SU-DHL-6 (cell line): ENCODE measurements at regions not wholly inside any gene's neighbourhood (a gene's known extent, or its start where the extent isn't known, plus 50 kb on each side); places are given as distances from the start of the nearest gene placed in this dataset.

Experiments used
- H2AFZ ChIP-seq: fragments of 200-600 bp; sonication (generic); 2 replicates; pipeline ENCODE4 v1.6.1; 2014; ENCODE audit warnings: low read depth, mild to moderate bottlenecking, moderate library complexity, mixed read lengths, antibody characterized with exemption, low read length; ENCODE audit not compliant: severe bottlenecking
- H3F3A ChIP-seq: fragments of 200-600 bp; shearing (Covaris generic); 2 replicates; pipeline ENCODE4 v1.6.0; 2016; ENCODE audit warnings: antibody characterized with exemption, mild to moderate bottlenecking; ENCODE audit not compliant: insufficient read depth
- H3K27ac ChIP-seq: fragments of 200-600 bp; sonication (generic); 2 replicates; pipeline ENCODE4 v1.5.1; 2016; ENCODE audit warnings: low read depth, mild to moderate bottlenecking, low read length, moderate library complexity, mixed read lengths
- H3K27me3 ChIP-seq: fragments of 200-600 bp; sonication (generic), shearing (Covaris generic); 2 replicates; pipeline ENCODE4 v1.6.0; 2014; ENCODE audit warnings: mild to moderate bottlenecking, low read length
- H3K36me3 ChIP-seq: fragments of 200-600 bp; sonication (generic); 2 replicates; pipeline ENCODE4 v1.6.1; 2014; ENCODE audit warnings: mild to moderate bottlenecking, low read length, mixed read lengths
- H3K4me2 ChIP-seq: fragments of 300-600, 200-600 bp; shearing (Covaris generic), sonication (generic); 2 replicates; pipeline ENCODE4 v1.6.0; 2014; ENCODE audit warnings: low read length, low read depth, mild to moderate bottlenecking; ENCODE audit not compliant: poor library complexity, severe bottlenecking
- H3K4me3 ChIP-seq: fragments of 200-600 bp; sonication (generic); 2 replicates; pipeline ENCODE4 v1.5.1; 2014; ENCODE audit warnings: antibody characterized with exemption, low read length, mild to moderate bottlenecking, mixed read lengths; ENCODE audit not compliant: insufficient read depth, poor library complexity, severe bottlenecking
- H3K79me2 ChIP-seq: fragments of 200-600 bp; sonication (generic); 2 replicates; pipeline ENCODE4 v1.6.1; 2014; ENCODE audit warnings: mild to moderate bottlenecking, low read length, moderate library complexity; ENCODE audit not compliant: insufficient read depth
- H3K9ac ChIP-seq: fragments of 200-600 bp; sonication (generic); 2 replicates; pipeline ENCODE4 v1.7.0; 2014; ENCODE audit warnings: mild to moderate bottlenecking, low read length
- H3K9me2 ChIP-seq: fragments of 200-600 bp; sonication (generic); replicated peaks from 2 replicates; pipeline ENCODE4 v1.6.1; 2014; ENCODE audit warnings: low read length; ENCODE audit not compliant: insufficient read depth
- H3K9me3 ChIP-seq: fragments of 200-600 bp; sonication (generic); 2 replicates; pipeline ENCODE4 v1.6.1; 2014; ENCODE audit warnings: low read length, mixed read lengths; ENCODE audit not compliant: insufficient read depth
- H4K20me1 ChIP-seq: fragments of 200-600 bp; sonication (generic); 2 replicates; pipeline ENCODE4 v1.6.1; 2014; ENCODE audit warnings: low read depth, mild to moderate bottlenecking, antibody characterized with exemption, low read length, moderate library complexity, mixed read lengths
- EZH2phosphoT487 ChIP-seq: fragments of 200-600 bp; sonication (generic), shearing (Covaris generic); conservative IDR thresholded peaks from 2 replicates; pipeline ENCODE4 v1.6.1; 2018; ENCODE audit warnings: mild to moderate bottlenecking, antibody characterized with exemption, low read length, moderate library complexity, mixed read lengths
- TF ChIP-seq, protein P1 (sequence below): fragments of 200-600 bp; sonication (generic); IDR thresholded peaks from one replicate; pipeline ENCODE4 v1.5.1; 2017; ENCODE audit warnings: antibody characterized with exemption, mild to moderate bottlenecking, low read length, moderate library complexity; ENCODE audit not compliant: insufficient read depth, poor library complexity, severe bottlenecking

- no peak overlapping the region for H3K27ac ChIP-seq
- H4K20me1 ChIP-seq, result no peaks in the 10 kb centered on the region
- no peaks in the 10 kb centered on the region for H3F3A ChIP-seq
- H3K4me2 ChIP-seq, result no peak overlapping the region
- no peak for TF ChIP-seq EZH2phosphoT487
- TF ChIP-seq, protein P1, sequence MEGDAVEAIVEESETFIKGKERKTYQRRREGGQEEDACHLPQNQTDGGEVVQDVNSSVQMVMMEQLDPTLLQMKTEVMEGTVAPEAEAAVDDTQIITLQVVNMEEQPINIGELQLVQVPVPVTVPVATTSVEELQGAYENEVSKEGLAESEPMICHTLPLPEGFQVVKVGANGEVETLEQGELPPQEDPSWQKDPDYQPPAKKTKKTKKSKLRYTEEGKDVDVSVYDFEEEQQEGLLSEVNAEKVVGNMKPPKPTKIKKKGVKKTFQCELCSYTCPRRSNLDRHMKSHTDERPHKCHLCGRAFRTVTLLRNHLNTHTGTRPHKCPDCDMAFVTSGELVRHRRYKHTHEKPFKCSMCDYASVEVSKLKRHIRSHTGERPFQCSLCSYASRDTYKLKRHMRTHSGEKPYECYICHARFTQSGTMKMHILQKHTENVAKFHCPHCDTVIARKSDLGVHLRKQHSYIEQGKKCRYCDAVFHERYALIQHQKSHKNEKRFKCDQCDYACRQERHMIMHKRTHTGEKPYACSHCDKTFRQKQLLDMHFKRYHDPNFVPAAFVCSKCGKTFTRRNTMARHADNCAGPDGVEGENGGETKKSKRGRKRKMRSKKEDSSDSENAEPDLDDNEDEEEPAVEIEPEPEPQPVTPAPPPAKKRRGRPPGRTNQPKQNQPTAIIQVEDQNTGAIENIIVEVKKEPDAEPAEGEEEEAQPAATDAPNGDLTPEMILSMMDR, result no peak
- H3K9me3 ChIP-seq, result no peaks in the 10 kb centered on the region
- no peaks in the 10 kb centered on the region for H3K36me3 ChIP-seq
- H3K27me3 ChIP-seq, result no peaks in the 10 kb centered on the region
- H3K9me2 ChIP-seq, result no peaks in the 10 kb centered on the region
- H3K9ac ChIP-seq, result no peak overlapping the region
- H2AFZ ChIP-seq, result no peak overlapping the region
- H3K4me3 ChIP-seq, result no peak overlapping the region
- H3K79me2 ChIP-seq, result no peaks in the 10 kb centered on the region
These were observed 703.1 kb upstream of the MDGA2 start for GRCh38 chr14:48378541-48378940.

DNA sequence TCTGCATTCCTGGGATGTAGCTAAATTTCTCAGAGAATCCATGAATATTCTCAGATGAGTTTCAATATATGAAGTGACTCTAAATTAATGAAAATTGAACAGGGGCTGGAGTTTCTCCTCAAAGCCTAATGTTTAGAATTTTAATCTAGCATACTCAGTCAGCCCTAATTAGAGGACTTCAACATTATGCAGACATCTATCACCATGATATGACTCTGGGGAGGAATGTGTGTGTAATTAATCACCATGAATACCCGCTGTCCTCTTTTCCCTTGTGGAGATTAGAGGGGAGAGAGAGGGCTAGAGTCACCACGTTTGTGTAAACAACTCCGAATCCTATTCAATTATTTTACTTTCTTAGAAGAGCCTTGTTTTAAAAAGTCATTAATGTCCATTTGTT is 698.6 kb upstream of the MDGA2 start:
- no peaks in the 10 kb centered on the region for H3K27me3 ChIP-seq
- no peaks in the 10 kb centered on the region for H4K20me1 ChIP-seq
- no peaks in the 10 kb centered on the region for H3K79me2 ChIP-seq
- no peaks in the 10 kb centered on the region for H3F3A ChIP-seq
- H2AFZ ChIP-seq, result no peak overlapping the region
- H3K4me2 ChIP-seq, result no peak overlapping the region
- no peak overlapping the region for H3K9ac ChIP-seq
- H3K4me3 ChIP-seq, result no peak overlapping the region
- no peaks in the 10 kb centered on the region for H3K9me3 ChIP-seq
- no peak overlapping the region for H3K27ac ChIP-seq
- no peaks in the 10 kb centered on the region for H3K9me2 ChIP-seq
- no peak for TF ChIP-seq EZH2phosphoT487
- TF ChIP-seq, protein P1, result no peak
- no peaks in the 10 kb centered on the region for H3K36me3 ChIP-seq

GRCh38 chr14:48350971-48351370 is 675.6 kb upstream of the MDGA2 start:
- Histone ChIP-seq H3K27ac (no peak overlapping the region), H3K9ac (no peak overlapping the region), H3K79me2 (no peaks in the 10 kb centered on the region), H3K4me3 (no peak overlapping the region), H2AFZ (no peak overlapping the region), H3K36me3 (no peaks in the 10 kb centered on the region), H3K4me2 (no peak overlapping the region), H3K27me3 (no peaks in the 10 kb centered on the region), H3F3A (no peaks in the 10 kb centered on the region), H3K9me3 (no peaks in the 10 kb centered on the region), H4K20me1 (no peaks in the 10 kb centered on the region), H3K9me2 (no peaks in the 10 kb centered on the region)
- no peak for TF ChIP-seq EZH2phosphoT487
- TF ChIP-seq, protein P1, result no peak

DNA sequence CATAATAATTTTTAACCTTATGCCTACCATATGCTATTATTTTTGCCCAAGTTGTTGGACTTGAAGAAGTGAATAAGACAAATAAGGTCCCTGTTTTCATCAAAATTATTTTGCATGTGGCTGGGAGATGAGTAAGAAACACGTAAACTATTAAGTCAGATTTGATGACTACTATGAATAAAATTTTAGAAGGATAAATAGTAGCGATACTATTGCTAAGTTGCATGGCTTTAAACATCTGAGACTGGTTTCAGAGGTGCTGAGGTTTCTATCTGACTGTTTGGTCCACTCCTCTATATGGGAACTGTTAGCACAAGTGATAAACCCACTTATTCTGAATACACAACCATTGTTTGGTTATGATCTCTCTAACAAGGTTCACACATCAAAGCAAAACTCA is 674.3 kb upstream of the MDGA2 start:
- H3F3A ChIP-seq, result no peaks in the 10 kb centered on the region
- TF ChIP-seq, protein P1, result no peak
- TF ChIP-seq EZH2phosphoT487, result no peak
- no peak overlapping the region for H3K4me2 ChIP-seq
- H3K4me3 ChIP-seq, result no peak overlapping the region
- peak overlapping the region; percentile 37 for H2AFZ ChIP-seq
- H3K36me3 ChIP-seq, result no peaks in the 10 kb centered on the region
- H3K9me3 ChIP-seq, result no peaks in the 10 kb centered on the region
- H3K79me2 ChIP-seq, result no peaks in the 10 kb centered on the region
- no peaks in the 10 kb centered on the region for H4K20me1 ChIP-seq
- no peak overlapping the region for H3K27ac ChIP-seq
- no peak overlapping the region for H3K9ac ChIP-seq
- no peaks in the 10 kb centered on the region for H3K9me2 ChIP-seq
- no peaks in the 10 kb centered on the region for H3K27me3 ChIP-seq
